Bronchial epithelial cell (primary cell): ENCODE measurements at regions not wholly inside any gene's neighbourhood (a gene's known extent, or its start where the extent isn't known, plus 50 kb on each side); places are given as distances from the start of the nearest gene placed in this dataset.
"Not testable (repeated sequence)": the region's sequence is repeated elsewhere in the genome, so short reads cannot be mapped to it uniquely, and the experiment has no call there.

Experiments used
- DNase-seq: peaks from one replicate; pipeline ENCODE4 v3.0.0-alpha.2; 2010; ENCODE audit warnings: low read depth
- FAIRE-seq: peaks from 2 replicates; lab custom pipeline; 2011; peaks lifted over from hg19 to GRCh38; lab: Jason Lieb, UNC
- H3K27me3 ChIP-seq: 2 replicates; pipeline ENCODE4 v1.5.1; 2011; ENCODE audit warnings: low read length; ENCODE audit not compliant: control insufficient read depth, insufficient read depth
- H3K36me3 ChIP-seq: 2 replicates; pipeline ENCODE4 v1.5.1; 2011; ENCODE audit warnings: low read length; ENCODE audit not compliant: control insufficient read depth, insufficient read depth
- H3K4me3 ChIP-seq: 2 replicates; pipeline ENCODE4 v1.5.1; 2011; ENCODE audit warnings: mild to moderate bottlenecking, low read depth, low read length, control low read depth
- CTCF ChIP-seq: IDR thresholded peaks from 2 replicates; pipeline ENCODE4 v1.5.1; 2011; ENCODE audit warnings: mild to moderate bottlenecking, moderate library complexity, low read length, control low read depth, inconsistent platforms; ENCODE audit not compliant: insufficient read depth, severe bottlenecking

DNA sequence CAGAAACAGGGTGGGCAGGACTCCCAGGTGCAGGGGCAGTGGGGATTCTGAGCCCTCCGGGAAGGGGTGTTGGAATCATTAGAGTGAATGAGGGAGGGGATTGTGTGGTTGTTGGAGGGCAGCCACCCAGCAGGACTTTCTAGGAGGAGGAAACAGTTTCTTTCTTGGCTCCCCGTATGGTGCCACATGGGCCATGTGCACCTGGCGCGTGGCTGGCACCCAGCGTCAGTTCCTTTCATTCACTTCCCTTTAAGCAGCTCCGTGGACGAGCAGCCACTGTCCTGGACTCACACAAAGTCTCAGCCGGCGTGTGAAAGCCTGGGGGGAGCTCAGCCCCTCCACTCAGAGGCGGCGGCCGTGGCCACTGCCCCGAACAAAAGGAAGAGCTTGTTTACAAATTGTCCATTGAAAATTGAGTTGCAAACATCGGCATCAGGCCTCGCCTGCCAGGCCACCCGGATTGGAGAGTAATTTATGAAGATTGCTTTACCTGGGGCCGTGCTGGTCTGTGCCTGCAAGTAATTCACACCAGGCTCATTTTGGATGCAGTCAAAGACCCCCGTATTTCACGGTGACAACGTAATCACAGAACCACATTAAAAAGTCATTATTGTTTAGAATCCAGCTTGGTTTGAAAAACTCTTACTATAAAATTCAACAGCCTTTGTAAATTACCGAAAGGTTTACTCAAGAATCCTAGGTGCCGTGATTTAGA is 101.7 kb upstream of the C14orf180 start:
- H3K4me3 ChIP-seq, result no peak overlapping the region
- no peak for FAIRE-seq
- TF ChIP-seq CTCF, result no peak
- no peak for DNase-seq
- H3K36me3 ChIP-seq, result no peaks in the 10 kb centered on the region
- H3K27me3 ChIP-seq, result no peaks in the 10 kb centered on the region

DNA sequence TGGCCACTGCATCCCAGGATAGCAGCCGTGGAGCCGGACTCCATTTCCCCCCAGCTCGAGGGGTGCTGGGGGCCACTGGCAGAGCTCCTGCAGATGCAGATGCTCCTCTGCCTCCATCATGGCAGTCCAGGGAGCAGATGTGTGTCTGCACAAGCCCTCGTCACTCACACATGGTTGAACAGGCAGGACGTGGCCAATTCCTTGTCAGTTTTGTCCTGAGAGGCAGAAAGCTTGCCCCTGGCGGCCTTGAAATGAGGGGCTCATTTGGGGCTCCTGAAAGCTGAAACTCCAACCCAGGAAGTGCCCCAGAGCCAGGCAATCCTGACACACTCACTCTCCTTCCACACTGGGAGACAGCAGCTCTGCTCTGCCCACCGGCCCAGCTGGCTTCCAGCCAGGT is 100.9 kb upstream of the C14orf180 start:
- Histone ChIP-seq H3K4me3 (no peak overlapping the region), H3K27me3 (no peaks in the 10 kb centered on the region), H3K36me3 (no peaks in the 10 kb centered on the region)
- no peak for DNase-seq
- TF ChIP-seq CTCF, result no peak
- FAIRE-seq, result no peak

- no peak for TF ChIP-seq CTCF
- no peak overlapping the region for H3K4me3 ChIP-seq
- no peaks in the 10 kb centered on the region for H3K36me3 ChIP-seq
- H3K27me3 ChIP-seq, result no peaks in the 10 kb centered on the region
- FAIRE-seq (no peak), DNase-seq (no peak)
Observed at GRCh38 chr14:104479901-104480300, 99.7 kb upstream of the C14orf180 start.

DNA sequence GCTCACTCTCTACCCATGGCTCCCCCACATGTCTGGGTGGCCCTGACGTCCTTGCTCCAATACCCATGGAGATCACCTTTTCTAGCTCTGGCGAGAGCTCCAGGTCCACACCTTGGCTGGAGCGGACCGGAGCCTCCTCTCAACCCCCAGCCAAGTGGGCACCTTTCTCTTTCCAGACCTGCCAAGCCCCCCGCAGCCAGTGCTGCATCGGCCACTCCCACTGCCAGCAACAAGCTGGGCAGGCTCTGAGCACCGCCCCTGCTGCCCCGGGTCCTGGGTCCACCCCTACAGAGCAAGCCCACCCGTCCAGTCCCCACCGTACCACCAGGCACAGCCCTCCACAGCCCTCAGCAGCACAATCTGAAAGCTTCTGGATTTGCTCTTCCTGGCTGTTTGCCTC is 98.2 kb upstream of the C14orf180 start:
- no peak for TF ChIP-seq CTCF
- H3K4me3 ChIP-seq, result no peak overlapping the region
- H3K36me3 ChIP-seq, result no peaks in the 10 kb centered on the region
- no peak for FAIRE-seq
- no peak for DNase-seq
- H3K27me3 ChIP-seq, result no peaks in the 10 kb centered on the region

DNA sequence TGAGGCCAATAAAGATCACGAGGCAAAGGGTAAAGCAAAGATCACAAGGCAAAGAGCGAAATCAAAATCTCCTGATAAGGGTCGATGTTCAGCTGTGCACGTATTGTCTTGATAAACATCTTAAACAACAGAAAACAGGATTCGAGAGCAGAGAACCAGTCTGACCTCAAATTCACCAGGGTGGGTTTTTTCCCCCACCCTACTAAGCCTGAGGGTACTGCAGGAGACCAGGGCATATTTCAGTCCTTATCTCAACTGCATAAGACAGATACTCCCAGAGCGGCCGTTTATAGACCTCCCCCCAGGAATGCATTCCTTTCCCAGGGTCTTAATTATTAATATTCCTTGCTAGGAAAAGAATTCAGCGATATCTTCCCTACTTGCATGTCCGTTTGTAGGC is 97.5 kb upstream of the C14orf180 start:
- not testable (repeated sequence) for H3K27me3 ChIP-seq, H3K36me3 ChIP-seq, FAIRE-seq, DNase-seq, H3K4me3 ChIP-seq

DNA sequence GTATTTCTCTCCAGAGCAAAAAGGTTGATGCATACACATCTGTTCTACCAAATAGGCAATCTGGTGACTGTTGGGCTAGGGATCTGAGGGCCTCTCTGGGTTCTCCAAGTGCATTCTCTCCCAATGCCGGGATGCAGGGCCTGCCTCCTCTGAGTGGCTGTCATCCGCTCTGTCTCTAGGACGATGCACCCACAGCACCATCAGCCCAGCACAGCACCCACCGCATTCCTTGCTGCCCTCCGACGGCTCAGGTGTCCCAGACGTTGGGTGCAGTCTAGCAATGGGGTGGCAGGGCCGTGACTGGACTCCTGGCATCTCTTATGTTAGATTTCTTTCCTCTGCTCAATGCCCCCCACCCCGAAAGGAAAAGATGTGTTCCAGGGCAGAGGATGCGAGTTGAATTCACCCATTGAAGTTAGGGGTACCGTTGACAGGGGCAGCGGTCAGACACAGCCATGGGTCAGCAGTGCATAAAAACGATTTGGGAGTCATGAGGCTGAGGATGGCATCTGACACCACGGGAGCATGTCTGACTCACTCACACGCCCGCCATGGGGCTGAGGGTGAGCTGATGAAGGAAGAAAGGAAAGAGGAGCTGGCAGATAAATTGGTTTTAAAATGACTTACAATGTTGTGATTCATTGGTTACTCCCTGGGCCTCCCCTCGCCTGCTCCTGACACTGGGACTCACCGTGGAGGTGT is 93.2 kb upstream of the C14orf180 start:
- FAIRE-seq, result no peak
- H3K27me3 ChIP-seq, result no peaks in the 10 kb centered on the region
- H3K36me3 ChIP-seq, result no peaks in the 10 kb centered on the region
- no peak for DNase-seq
- H3K4me3 ChIP-seq, result no peak overlapping the region
- TF ChIP-seq CTCF, result no peak
